Ovary (tissue), 3 donors: ENCODE measurements at regions not wholly inside any gene's neighbourhood (a gene's known extent, or its start where the extent isn't known, plus 50 kb on each side); places are given as distances from the start of the nearest gene placed in this dataset.

Source experiments
- EP300 ChIP-seq: sonication (generic); formaldehyde crosslinking; IDR thresholded peaks from one replicate; pipeline ENCODE4 v1.6.1; 2017; ENCODE audit warnings: antibody characterized with exemption
- POLR2A ChIP-seq: fragments of 450-650 bp; IDR thresholded peaks from one replicate; pipeline ENCODE4 v1.6.1; 2017; ENCODE audit warnings: antibody characterized with exemption, mild to moderate bottlenecking, moderate library complexity
- TF ChIP-seq, protein P1 (sequence below), 3 donors: fragments of 450-650 bp in 2 of 3; fragments of 200-600 bp in 1 of 3; IDR thresholded peaks; one replicate each; pipeline versions ENCODE4 v1.5.1 to v1.8.0; 2016 to 2022; ENCODE audit warnings: antibody characterized with exemption in 3 of 3, mild to moderate bottlenecking in 1 of 3
- donor health status: DM: no; HTN: no; CAD: no.

DNA sequence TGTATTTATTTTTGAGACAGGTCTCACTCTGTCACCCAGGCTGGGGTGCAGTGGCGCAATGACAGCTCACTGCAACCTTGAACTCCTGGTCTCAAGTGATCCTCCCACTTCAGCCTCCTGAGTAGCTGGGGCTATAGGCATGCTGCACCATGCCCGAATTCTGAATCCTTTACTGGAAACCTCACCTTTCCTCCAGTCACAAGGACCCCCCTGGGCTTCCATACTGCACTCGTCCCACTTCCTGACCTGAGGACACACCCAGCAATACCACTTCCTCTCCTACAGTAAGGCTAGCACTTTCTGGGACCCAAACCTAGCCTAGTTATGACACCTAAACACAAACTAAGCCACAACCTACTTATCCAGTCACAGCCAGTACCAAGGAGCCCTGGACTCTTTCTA, 68.2 kb downstream of the FAM217A start:
- TF ChIP-seq EP300: no peak
- no peak for TF ChIP-seq POLR2A
- TF ChIP-seq, protein P1, sequence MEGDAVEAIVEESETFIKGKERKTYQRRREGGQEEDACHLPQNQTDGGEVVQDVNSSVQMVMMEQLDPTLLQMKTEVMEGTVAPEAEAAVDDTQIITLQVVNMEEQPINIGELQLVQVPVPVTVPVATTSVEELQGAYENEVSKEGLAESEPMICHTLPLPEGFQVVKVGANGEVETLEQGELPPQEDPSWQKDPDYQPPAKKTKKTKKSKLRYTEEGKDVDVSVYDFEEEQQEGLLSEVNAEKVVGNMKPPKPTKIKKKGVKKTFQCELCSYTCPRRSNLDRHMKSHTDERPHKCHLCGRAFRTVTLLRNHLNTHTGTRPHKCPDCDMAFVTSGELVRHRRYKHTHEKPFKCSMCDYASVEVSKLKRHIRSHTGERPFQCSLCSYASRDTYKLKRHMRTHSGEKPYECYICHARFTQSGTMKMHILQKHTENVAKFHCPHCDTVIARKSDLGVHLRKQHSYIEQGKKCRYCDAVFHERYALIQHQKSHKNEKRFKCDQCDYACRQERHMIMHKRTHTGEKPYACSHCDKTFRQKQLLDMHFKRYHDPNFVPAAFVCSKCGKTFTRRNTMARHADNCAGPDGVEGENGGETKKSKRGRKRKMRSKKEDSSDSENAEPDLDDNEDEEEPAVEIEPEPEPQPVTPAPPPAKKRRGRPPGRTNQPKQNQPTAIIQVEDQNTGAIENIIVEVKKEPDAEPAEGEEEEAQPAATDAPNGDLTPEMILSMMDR (IDR thresholded peaks at IDR 0.05): no peak
